ENCODE measurements at regions not wholly inside any gene's neighbourhood (a gene's known extent, or its start where the extent isn't known, plus 50 kb on each side); places are given as distances from the start of the nearest gene placed in this dataset.

GRCh38 chr18:75587131-75587530, 159.6 kb upstream of the SMIM21 start:
- no peak for DNase-seq (ENCODE audit: low read depth)

GRCh38 chr18:75586130-75586889, 158.8 kb upstream of the SMIM21 start:
- DNase-seq (ENCODE audit: low read depth): no peak

GRCh38 chr18:75582940-75583339, 155.4 kb upstream of the SMIM21 start:
- DNase-seq (ENCODE audit: low read depth): no peak

DNA sequence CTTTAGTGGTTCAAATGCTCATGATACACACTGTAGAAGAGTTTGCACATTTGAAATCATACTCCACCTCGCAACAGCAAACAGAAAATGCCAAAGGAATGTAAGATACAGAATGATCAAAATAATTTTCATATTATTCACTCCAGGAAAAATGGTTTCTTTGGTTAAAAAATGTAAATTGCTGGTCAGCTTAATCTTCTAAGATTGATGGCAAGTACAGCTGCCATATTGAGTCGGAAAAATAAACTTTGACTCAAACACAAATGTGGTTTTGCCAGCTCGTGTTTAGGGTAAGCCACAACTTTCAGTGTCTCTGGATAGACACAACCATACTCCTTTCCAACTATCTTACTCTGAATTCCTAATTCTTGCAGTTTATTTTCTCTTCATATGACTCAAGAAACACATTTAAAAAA, 154.9 kb upstream of the SMIM21 start:
- DNase-seq (ENCODE audit: low read depth): no peak

- DNase-seq (ENCODE audit: low read depth): no peak
Observed at GRCh38 chr18:75581336-75582131, 154.0 kb upstream of the SMIM21 start.

DNA sequence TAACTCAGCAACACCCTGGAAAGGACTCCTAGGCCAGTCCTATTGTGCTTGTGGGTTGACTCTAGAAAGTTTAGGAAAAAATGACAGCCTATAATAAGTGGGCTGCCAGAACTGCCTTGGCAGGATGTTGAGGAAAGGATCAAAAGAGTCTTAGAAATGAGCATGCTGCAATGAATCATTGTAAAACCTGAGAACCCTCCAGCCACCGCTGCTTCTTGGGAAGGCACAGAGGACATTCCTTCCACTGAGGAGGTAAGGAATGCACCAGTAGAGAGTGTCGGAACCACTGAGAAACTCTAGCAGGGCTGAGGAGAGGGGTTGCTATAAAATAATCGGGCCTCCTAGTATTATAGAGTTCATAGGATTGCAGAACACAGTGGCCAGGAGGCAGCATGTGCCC, 146.7 kb upstream of the SMIM21 start:
- DNase-seq (ENCODE audit: low read depth): no peak

DNA sequence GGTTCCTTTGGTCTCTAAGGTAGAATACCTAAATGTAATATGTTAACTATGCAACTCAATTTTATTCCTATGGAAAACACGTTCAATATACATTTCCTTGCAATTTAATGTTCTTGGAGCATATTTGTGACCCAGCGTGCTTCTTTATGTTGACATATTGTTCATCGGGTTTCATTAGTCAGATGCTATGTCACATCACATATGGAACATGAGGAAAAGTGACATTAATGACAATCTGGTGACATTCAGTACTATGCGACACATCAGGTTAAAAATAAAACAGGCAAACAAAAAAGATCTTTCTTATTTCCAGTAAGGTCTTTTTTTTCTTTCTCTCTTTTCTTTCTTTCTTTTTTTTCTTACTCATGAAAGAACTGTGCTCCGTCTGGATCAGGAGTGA, 135.6 kb upstream of the SMIM21 start:
- no peak for DNase-seq (ENCODE audit: low read depth)

DNA sequence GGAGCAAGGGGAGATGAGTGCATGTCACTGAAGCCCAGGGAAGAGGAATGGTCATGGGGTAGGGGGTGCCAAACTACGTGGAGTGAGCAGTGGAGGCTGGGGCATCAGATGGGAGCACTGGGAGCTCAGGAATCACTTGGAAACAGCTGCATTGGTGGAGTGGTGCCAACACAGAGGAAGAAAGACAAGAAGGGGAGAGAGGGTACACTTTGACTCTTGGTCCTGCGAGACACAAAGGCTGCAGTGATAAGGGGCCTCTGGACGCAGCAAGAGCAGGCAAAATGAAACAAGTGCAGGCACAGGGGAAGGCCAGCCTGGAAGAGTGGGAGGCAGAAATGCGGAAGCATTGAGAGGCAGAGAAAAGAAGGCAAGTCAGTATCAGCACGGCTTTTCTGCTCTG, 134.7 kb upstream of the SMIM21 start:
- no peak for DNase-seq (ENCODE audit: low read depth)

DNA sequence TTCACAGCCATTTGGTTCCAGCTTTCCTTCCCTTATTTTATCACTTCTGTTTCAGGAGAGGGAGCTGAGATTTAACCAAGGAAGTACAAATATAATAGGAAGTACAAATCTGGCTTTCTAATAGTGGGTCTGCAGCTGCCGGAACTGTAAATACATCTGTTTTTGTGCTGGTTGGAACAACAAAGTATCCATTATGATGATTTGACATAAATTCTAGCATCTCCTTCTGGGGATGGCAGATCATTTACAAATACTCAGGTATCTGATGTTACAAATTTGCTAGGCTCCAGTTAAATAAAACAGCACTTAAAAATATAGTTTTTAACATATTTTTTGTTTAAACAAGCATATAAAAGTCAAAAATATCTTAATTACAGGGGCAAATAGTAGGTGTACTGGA, 131.3 kb upstream of the SMIM21 start:
- no peak for DNase-seq (ENCODE audit: low read depth)

- DNase-seq (ENCODE audit: low read depth): no peak
Observed at GRCh38 chr18:75556841-75557240, 129.3 kb upstream of the SMIM21 start.

- no peak for DNase-seq (ENCODE audit: low read depth)
Observed at GRCh38 chr18:75554644-75555185, 127.2 kb upstream of the SMIM21 start.

GRCh38 chr18:75554176-75554575, 126.7 kb upstream of the SMIM21 start:
- no peak for DNase-seq (ENCODE audit: low read depth)

- DNase-seq (ENCODE audit: low read depth): no peak
Observed at GRCh38 chr18:75553021-75553420, 125.5 kb upstream of the SMIM21 start.

DNA sequence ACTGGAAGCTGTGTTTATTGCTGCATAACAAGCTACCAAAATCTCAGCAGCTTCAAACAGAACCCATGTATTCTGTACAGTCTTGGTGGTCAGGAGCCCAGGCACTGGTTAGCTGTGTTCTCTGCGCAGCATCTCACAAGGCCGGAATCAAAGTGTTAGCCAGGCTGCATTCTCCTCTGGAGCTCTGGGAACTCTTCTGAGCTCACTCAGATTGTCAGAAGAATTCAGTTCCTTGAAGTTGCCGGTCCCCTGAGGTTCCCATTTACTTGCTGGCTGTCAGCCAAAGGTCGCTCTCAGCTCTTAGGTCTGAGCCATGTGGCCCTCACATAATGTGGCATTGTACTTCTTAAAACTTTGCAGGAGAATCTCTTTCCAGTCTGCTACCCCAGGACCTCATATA, 123.6 kb upstream of the SMIM21 start:
- no peak for DNase-seq (ENCODE audit: low read depth)

- DNase-seq (ENCODE audit: low read depth): no peak
Observed at GRCh38 chr18:75548353-75548905, 120.9 kb upstream of the SMIM21 start.

GRCh38 chr18:75546964-75547363, 119.5 kb upstream of the SMIM21 start:
- DNase-seq (ENCODE audit: low read depth): no peak

DNA sequence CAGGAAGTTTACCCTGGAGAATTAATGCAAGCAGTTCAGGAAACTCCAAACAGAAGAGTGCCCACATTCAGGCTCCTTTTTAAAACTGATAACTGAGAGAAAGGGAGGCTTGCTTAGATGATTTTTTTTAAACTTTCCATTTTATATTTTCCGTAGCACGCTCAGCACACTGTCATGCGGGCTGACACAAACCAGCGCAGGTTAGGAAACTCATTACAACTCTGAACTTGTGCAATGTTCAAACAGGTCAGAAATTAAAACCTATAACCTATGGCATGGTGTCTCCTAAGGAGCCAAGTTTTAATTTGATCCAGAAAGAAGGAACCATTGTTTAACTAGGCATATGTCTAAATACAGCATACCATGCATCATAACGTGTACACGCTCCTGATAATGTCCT, 117.7 kb upstream of the SMIM21 start:
- no peak for DNase-seq (ENCODE audit: low read depth)

- DNase-seq (ENCODE audit: low read depth): peak; percentile 31
Observed at GRCh38 chr18:75544496-75544895, 117.0 kb upstream of the SMIM21 start.

DNA sequence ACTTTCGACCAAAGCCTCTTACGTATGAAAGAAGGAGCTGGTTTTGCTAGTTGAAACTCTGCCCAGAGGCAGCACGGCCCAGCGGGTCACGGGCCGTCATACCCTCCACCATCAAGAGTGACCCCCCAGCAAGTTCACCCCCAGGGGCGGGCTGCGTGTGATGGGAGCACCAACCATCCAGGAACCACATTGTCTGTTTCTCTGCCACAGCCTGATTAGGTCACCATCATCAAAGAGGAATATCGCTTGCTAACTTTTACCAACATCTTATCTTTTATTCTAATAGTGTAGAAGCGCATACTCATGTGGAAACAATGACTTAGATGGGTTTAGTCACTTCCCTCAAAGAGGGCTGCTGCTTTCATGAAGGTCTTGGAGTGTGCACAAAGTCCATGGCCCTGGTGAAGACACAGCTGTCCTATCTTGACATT, 116.6 kb upstream of the SMIM21 start:
- no peak for DNase-seq (ENCODE audit: low read depth)

DNA sequence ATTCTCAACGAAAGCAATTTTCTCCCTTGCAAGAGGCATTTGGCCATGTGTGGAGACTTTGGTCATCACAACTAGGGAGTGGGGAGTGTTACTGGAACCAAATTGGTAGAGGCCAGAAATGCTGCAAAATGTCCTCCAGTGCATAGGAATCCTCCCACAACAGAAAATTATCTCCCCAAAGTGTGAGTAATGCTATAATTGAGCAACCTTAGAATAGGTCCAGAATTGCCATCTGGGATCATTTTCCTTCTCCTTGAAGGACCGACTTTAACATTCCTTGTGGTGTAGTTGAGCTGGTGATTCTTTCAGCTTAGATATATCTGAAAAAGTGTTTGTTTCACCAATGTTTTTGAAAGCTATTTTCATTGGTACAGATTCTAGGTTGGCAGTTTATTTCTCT, 111.2 kb upstream of the SMIM21 start:
- DNase-seq (ENCODE audit: low read depth): peak; percentile 76

DNA sequence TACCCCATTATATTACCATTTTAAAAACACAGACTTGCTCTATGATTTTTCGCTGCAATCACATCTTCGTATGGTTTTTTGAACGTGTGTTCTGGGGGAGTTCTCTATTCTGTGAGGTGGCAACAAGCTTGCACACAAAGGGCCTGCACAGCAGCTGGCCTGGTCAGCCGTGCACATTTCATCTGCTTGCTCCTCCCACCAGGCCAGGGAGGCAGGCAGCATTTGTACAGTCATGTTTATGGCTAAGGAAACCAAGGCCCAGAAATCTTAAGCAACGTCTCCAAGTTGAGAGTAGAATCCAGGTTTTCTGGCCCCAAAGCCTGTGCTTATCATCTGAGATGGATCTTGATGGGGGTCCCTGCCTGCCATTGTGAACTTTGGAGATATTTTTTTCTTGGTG, 106.4 kb upstream of the SMIM21 start:
- no peak for DNase-seq (ENCODE audit: low read depth)

DNA sequence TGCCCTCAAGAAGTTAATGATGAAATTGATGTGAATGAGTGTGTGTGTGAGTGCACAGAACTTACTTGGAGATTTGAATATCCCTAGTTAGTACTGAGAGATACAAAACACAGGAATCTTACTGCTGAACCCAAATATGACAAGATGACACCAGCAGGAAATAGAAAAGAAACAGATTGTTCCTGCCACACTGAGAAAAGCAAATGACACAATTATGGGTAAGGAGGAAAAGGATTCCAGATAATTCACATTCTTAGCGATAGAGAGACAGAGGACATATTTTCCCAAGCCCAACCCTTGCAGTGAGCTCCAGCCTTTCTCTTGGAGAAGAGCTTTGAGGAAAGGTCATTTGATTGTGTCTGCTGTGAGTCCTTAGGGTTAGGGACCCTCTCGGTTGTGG, 105.7 kb upstream of the SMIM21 start:
- DNase-seq (ENCODE audit: low read depth): no peak

Data from fibroblast of gingiva (primary cell).